TTC549 (cell line): ENCODE measurements at regions not wholly inside any gene's neighbourhood (a gene's known extent, or its start where the extent isn't known, plus 50 kb on each side); places are given as distances from the start of the nearest gene placed in this dataset.

Experiments used
- FAIRE-seq: peaks from 2 replicates; lab custom pipeline; 2012; peaks lifted over from hg19 to GRCh38; lab: Jason Lieb, UNC

DNA sequence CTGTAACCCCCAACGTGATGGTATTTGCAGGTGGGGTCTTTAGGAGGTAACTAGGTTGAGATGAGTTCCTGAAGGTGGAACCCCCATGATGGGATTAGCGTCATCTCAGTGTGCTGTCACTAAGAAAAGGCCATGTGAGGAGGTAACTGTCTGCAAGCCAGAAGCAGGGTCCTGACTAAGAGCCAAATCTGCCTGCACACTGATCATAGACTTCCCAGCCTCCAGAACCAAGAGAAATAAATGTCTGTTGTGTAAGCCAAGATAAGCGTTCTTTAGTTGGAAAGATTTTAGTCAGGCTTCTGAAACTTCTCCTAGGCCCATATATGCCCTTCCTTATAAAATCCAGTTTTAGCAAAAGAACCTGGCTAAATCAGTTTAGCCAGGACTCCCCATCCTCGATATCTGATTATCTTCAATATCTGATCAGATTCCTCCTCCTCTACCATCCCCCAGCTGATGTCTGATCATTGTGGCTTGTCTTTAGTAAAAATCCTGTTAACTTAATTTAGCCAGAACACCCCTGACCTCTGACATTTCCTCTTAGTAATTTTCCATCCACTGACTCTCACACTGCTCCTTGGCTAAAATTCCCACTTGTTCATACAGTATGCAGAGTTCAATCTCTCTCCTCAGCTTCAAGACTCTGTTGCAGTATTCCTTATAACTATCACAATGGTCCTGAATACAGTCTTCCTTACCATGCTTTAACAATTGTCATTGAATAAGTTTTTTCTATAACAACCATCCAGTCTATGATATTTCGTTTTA, 835.4 kb upstream of the PHF14 start:
- FAIRE-seq = no peak

DNA sequence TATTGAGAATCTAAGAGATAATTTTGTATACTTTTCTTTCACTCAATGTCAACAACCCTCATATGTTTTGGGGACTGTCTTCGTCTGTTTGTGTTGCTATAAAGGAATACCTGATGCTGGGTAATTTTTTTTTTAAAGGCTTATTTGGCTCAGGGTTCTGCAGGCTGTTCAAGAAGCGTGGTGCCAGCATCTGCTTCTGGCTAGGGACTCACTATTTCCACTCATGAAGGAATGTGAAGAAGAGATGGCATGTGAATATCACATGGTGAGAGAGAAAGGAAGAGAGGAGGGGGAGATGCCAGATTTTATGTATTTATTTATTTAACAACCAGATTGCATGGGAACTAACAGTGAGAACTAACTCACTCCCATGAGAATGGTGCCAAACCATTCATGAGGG, 827.4 kb upstream of the PHF14 start:
- no peak for FAIRE-seq

DNA sequence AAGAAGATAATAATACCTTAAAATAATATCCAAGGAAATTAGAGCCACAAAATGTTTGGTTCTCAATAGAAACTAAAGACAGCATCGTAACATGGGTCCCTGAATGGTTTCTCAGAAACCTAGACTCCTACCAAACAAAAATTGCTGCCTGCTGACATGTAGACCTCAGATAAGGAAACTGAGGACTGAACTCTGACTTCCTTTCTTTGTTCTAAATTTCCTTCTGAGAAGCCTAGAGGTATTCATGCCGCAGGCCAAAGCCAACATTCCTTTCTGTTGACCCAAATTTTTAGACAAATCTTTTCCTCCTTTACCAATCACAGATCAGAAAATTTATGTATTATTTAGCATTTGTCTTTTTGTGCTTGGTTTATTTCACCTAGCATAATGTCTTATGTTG, 816.7 kb upstream of the PHF14 start:
- no peak for FAIRE-seq

DNA sequence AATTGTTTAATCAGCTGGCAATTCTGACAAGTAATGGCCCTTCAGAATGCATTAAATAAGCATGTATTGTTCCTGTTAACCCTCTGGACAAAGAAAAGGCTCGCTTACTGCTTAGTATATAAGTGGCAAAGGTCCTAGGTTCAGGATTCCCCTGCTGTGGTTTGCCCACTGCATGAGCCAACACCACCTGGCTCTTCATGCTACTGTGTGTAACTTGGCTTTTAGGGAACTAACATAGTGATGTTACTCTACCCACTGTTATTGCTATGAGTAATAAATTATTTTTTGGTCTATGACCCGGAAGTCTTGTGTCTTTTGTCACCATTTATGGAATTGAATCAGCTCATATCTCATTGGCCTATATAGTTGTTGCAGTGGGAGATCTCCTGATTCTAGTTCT, 791.7 kb upstream of the PHF14 start:
- no peak for FAIRE-seq

DNA sequence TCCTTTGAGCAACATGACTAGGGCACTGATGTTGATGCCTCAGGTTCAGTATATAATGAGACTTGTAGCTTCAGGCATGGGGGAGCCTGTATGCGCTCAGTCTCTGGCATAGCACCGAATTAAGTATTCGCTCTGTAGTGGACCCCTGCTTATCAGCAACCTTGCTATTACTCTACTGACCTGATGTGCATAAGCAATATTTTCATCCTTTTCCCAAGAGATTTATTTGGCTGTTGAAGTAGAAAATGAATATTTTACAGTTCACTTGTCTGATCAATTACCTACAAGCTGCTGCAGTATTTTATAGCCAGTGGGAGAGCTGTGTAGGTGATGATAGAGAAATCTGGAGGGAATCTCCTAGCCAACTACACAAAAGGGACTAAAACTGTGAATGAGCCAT, 781.6 kb upstream of the PHF14 start:
- FAIRE-seq = no peak

DNA sequence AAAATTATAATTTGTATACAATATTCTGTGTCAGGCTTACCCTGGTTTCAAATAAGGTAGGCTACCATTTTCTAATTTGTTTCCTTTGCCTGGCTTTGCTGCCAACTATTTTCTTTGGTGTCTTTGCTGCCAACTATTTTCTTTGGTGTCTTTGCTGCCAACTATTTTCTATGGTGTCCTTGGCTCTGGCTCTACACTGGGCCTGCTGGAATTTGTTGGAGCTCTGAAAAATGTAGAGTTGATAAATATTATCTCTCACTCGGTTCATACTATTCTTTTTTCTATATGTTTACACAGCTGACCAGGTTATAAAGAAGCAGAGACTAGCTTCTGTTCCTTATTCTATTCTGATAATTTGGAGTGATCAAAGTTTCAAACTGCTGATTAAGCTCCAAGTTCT, 768.0 kb upstream of the PHF14 start:
- no peak for FAIRE-seq

DNA sequence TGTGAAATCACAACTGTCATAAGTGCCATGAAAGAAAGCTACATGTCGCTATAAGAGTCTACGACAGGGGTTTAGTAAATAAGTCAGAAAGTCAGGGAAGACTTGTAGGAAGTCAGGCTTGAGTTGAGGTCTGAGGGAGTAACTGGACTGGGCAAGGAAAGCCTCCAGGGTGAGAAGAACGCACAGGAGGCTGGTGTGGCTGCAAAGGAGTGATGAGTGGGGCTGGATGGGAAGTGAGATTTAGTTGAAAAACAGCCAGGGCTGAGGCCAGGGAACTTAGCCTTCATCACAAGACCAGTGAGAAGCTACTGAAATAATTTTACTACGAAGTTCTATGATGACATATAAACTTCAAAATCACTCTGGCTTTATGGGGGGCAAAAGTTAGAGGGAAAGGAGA, 763.7 kb upstream of the PHF14 start:
- no peak for FAIRE-seq

DNA sequence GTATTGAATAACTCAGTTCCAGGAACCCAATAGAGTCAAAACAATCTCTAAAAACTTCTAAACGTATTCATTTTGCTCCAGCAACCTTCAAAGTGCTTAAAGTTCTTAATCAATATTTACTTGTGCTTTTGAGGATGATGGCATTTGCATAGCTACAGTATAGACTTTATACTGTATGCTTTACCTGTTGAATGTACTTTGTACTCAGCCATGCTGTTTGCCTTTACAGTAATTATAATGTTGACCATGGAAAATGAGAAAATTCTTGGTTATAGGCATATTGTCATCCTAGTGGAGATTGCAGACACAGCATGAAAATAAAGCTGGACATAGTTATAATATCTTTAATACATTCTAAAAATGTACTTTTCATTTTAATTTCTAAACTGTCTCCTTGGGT, 762.7 kb upstream of the PHF14 start:
- no peak for FAIRE-seq

DNA sequence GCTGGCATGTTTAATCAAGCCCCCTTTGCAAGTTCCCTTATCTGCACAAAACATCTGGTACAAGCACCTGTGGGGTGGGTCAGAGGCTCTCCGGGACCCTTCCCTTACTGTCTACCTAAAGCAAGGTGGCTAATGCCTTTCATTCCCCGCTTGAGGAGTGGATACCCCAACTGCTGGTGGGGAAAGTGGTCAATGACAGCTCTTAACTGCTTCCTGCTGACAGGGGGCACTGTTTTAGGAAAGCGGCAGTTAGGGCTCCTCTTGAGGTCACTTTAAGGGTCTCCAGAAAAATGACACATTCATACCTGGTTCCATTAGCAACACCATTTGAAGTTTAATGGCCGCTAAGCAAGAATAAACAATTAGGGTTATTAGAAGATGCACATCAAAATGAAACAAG, 761.8 kb upstream of the PHF14 start:
- no peak for FAIRE-seq

DNA sequence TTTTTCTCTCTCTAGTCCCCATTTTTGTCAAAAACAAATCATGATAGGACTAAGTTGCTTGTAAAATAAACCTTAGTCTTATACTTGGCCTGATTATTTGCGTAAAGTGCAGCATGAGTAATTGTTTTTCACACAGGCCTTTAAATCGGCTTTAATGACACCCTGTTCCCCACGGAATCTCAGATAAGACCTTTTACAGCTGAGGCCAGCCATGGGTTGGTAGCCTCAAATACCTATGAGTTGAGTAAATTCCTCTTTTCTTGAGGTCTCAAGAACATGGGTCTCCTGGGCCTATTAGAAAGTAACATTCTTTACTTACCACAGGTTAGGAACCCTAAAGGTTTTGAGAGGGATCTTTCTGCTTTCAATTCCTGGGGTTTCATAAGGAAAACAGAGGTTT, 761.0 kb upstream of the PHF14 start:
- FAIRE-seq = no peak

DNA sequence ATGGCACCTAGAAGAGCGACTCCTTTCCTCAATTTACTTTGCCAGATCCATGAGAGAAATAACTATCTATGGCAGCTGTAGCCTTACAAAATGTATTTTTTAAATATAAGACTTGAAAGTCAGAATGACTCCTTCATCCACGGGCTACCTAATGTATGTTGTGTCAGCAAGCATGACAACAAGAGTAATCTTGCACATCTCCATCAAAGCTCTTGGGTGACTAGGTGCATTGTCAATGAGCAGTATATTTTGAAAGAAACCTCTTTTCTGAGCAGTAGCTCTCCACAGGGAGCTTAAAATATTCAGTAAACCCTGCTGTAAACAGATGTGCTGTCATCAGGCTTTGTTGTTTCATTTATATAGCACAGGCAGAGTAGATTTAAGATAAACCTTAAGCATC, 757.2 kb upstream of the PHF14 start:
- no peak for FAIRE-seq

DNA sequence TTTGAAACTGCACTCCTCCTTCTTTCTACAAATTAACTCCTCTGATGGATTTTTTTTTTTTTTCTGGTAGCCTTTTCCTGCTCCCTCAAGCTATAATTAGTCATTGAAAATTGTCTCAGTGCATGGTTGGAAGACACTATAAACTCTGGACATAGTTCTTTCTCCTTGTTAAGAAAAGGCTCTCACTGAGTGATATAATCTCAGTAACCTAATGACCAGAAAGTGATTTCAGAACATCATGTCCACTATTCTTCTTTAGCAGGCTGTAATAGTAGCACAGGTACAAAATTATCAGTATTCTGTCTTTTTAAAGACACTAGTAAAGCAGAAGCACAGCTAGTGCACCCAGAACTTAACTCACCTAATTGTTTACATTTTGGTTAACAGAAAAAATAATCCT, 752.6 kb upstream of the PHF14 start:
- no peak for FAIRE-seq

DNA sequence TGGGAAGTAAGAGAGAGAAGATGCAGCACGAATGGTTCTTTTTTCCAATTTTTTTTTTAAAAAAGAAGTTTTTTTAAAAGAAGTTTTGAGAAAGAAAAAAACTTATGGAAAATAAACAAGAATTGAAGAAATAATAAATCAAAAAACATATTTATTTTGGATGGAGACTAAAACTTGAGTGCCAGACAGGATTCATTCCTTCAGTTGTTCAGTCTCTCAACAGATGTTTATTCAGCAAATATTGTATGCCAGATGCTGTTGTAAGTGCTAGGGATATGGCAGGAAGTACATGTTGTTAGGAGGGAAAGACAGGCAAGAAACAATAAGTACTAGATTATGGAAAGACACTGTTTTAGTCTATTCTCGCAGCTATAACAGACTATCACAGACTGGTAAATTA, 750.7 kb upstream of the PHF14 start:
- FAIRE-seq = no peak

DNA sequence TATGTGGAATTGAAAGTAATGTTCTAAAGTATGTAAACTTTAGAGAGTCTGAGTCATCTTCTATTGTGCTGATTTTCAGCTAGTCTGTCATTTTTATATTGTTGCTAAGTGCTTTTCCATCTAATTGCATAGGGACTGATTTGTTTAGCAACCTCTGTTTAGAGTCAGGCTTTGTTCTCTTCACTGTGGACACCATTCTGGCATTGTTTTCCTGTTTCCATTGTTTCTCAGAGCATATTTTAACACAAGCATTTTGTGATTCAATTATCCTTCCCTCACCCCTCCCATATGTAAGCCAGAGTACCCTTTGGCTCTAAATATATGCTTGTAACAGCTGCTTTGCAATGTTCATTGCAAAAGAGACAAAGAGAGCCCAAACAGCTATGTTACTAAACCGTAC, 748.4 kb upstream of the PHF14 start:
- FAIRE-seq = no peak

DNA sequence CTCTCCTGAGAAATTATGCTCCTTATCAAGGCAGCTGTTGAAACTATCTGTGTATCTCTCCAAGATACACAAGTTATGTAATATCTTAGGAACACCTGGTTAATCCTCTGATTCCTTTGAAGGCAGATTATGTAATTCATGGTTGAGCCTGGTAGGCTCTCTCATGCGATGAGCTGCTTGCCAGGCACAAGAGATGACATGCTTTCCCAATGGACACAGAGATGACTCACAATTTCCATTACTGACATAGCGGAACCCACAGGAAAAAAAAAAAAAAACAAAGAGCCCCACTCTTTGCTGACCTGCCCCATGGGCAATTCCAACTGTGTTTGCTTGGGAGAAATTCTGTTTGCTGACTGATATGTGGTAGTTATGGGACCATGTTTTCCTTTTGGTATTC, 736.4 kb upstream of the PHF14 start:
- FAIRE-seq = no peak

DNA sequence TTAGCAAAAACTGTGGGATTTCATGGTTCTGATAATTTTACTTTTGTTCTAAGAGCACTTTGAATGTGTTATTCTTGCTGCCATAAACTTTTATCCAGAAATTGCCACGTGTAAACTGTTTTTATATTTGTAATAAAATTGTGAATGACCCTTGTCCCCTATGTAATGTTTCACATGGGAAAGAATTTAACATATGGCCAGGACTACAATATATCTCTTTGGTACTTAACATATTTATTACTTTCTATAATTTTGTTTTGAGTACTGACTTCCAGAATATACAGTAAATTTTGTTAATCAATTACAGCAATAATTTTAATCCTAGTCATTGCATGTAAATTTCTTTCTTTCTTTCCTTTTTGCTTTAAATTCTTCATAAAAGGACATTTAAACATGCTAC, 735.0 kb upstream of the PHF14 start:
- FAIRE-seq = no peak

DNA sequence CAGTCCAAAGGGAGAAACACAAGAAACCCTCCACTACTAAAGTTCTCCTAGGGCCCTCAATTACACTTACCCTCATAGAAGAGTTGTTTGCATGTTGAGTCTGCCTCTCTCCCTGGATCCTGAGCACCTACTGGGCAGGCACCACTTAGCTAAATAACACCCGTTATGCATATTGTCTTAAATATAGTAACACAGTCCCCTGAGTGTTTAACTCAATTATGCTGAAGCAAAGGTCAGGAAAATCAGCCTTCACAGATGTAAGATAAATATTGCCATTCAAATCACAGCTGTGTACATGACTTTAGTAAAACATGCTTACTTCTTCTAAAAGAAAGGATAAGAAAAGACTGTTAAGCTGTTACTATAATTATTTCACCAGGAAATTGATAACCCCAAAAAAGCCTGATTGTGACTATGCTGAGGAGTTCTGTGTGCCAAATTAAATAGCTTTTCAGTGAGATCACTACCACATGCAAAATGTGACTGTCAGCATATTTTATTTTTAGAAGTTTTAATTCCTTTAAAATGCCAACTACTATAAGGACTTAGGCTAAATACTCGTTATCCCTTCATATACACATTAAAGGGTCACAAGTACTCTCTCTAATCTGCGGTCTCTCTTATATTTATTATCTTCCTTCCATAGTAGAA, 733.9 kb upstream of the PHF14 start:
- FAIRE-seq = no peak

DNA sequence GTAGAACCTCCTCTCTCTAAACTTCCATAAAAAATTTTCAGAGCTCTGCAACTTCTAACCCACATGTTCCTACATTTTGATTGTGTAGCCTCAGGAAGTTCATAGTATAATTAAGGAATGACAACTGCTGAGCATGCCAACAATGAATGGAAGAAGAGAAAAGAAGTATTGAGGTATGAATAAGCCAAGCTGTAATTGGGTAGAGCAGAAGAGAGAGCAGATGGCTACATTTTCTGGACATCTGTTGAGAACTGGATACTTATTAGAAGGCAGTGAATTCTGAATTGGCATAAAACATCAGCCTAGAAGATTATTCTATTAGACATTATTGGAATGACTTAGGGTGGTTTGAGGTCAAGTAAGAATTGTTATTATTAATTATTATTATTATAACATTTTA, 728.3 kb upstream of the PHF14 start:
- FAIRE-seq = no peak

DNA sequence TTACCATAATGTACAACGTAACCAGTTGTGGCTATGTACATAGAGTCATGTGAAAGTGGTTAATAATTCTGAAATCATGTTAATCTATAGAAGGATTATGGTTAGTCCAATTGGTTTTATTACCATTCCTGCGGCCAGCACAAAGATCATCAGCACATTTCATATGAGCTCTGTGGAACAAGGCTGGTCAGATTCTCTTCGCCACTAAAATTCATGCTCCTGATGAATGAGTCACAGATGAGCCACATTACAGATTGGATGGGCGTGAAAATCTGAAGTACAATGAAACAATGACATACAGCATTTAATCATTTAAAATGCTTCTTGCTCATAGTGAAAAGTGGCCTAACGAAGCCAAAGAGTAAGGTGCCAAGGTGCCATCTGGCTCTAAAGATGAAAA, 716.2 kb upstream of the PHF14 start:
- FAIRE-seq = no peak

DNA sequence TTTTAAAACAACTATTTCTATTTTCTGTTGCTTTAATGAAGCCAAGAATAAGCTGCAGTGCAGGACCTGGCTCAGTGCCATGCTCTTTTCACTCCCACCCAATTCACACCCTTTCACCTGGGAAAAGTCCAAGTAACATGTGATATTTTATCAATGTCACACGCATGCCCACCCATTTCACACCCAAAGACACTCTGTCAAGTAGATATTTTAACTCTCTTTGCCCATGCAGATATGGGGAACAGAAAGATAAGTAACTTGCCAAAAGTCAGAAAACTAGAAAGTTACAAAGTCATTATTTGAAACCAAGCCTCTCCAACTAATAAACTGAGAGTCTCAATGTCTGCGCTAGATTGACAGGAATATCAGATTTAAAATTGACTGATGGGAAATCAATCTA, 706.7 kb upstream of the PHF14 start:
- FAIRE-seq = no peak

DNA sequence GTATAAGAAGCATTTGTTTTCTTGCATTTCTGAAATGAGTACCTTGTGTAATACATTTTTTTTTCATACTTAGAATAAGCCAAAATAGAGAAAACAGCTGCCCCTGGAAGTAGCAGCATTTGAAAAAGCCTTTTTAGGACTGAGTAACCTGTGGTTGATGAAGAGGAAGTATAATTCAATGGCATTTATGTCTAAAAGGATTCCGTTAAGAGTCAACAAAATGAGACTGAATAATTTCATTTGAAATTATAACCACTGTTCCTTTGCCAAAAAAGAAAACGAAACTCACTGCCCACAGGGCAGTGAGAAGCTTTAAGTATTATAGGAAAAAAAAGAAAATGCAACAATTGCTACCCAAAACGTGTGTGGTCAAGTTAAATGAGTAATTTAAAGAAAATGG, 705.6 kb upstream of the PHF14 start:
- FAIRE-seq = no peak

DNA sequence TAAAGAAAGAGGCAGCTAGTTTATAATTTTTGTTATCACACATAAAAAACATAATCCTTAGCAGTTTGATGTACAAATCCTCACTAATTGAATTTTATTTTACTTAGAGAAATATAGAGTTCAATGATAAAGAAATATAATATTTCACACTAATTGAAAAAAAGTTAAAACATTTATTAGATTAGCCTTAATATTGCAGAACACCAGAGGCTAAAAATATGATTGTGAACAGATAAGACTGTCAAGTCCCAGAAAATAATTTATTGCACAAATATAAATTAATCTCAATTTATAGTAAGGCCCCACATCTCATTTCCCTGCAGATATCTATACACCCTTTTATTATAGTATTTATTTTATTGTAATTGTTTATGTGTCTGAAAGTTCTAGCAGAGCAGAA, 690.8 kb upstream of the PHF14 start:
- FAIRE-seq = no peak

DNA sequence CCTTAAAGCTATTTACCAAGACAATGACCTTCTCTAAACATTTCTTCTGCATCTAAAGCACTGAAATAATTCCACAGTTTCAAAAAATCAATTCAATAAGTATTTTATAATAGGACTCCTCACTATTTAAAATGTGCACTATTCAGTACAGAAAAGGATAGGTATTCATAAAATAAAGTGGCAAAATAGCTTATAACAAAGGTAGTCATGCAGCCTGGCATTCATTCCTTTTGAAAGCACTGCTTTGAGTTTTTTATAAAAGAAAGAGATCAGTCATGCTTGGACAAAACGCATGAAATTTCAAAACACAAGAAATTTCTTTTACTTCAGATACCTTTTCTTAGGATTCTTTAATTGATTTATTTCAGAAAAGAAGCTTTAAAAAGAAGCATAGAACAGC, 689.7 kb upstream of the PHF14 start:
- FAIRE-seq = no peak

DNA sequence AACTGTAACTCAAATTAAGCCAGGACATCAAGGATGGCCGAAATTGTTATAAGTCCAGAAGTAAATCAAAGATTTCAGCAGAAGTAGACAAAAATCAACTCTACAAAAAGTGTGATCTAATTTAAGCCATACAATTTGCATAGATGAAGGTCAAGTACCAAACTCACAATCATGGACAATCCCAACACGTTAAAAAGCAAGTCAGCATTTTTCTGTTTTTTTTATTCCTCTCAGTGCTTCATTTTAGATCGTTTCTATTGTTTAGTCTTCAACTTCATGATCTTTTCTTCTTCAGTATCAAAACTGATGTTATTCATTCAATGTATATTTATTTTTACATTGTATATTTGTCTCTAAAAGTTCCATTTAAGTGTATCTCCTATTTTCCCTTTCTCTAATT, 674.3 kb upstream of the PHF14 start:
- no peak for FAIRE-seq

DNA sequence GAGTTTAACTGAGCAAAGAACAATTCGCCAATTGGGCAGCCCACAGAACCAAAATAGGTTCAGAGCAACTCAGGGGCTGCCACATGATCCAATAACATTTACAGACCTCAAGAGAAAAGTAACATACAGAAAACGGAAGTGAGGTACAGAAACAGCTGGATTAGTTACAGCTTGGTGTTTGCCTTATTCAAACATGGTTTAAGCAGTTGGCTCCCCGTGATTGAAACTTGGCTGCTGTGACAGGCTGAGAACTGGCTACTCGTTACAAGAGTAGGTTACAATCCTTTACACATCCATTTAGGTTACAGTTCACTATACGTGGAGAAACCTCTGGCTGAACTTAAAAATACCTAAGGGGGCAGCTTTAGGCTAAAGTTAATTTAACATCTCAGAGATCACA, 673.1 kb upstream of the PHF14 start:
- no peak for FAIRE-seq
